HepG2 (cell line): ENCODE measurements at regions not wholly inside any gene's neighbourhood (a gene's known extent, or its start where the extent isn't known, plus 50 kb on each side); places are given as distances from the start of the nearest gene placed in this dataset.

ENCODE experiments used
- ATAC-seq: fragments of 200-7000 bp; cut with Tn5 transposase; 3 replicates; pipeline ENCODE4 v1.9.1; 2020; ENCODE audit warnings: mild to moderate bottlenecking, moderate library complexity
- BruUV-seq: library from RNA; stranded (reverse); fragments of 400-500 nt; replicated peaks from 2 replicates; lab custom pipeline; 2021; lab: Mats Ljungman, UMichigan
- CTCF ChIA-PET: fragments of 300-600 bp; formaldehyde crosslinking; extraction: SDS; loops from one replicate; lab custom pipeline; 2021; ENCODE audit warnings: low total read pairs, inconsistent platforms, low intra/inter-chr PET ratio; lab: Yijun Ruan, JAX
- POLR2A ChIA-PET: fragments of 350-600 bp; sonication (Branson Sonifier 250); formaldehyde crosslinking; loops from one replicate; lab custom pipeline; 2020; ENCODE audit warnings: antibody characterized with exemption, inconsistent platforms; lab: Yijun Ruan, JAX
- DNase-seq: peaks from one replicate; pipeline ENCODE4 v3.0.0-alpha.2; 2015; ENCODE audit warnings: low spot score
- FAIRE-seq: peaks from 3 replicates; lab custom pipeline; 2011; peaks lifted over from hg19 to GRCh38; lab: Jason Lieb, UNC
- H2AFZ ChIP-seq: one replicate; pipeline ENCODE4 v1.6.1; 2011; ENCODE audit warnings: low read length, inconsistent platforms
- H3K27ac ChIP-seq: fragments of 300-600 bp; 3 replicates; pipeline ENCODE4 v1.8.0; 2011; ENCODE audit warnings: mixed run types, mild to moderate bottlenecking, mixed read lengths, low read length, inconsistent platforms; ENCODE audit not compliant: insufficient read depth; ENCODE audit errors: extremely low read length
- H3K27me3 ChIP-seq, 2 experiments: fragments of 200-600 bp in 1 of 2; 2 replicates in 1 of 2; 3 replicates in 1 of 2; pipeline versions ENCODE4 v1.6.0 to v1.8.0; 2011; ENCODE audit warnings: low read length in 2 of 2, mild to moderate bottlenecking in 2 of 2, moderate library complexity in 2 of 2, inconsistent platforms in 1 of 2; ENCODE audit not compliant: insufficient read depth in 2 of 2, control insufficient read depth in 1 of 2
- H3K36me3 ChIP-seq, 2 experiments: fragments of 200-600 bp in 1 of 2; replicated peaks in 1 of 2; 2 replicates in 1 of 2; 3 replicates in 1 of 2; pipeline versions ENCODE4 v1.5.1 to v1.8.0; 2011; ENCODE audit warnings: low read length in 2 of 2, inconsistent platforms in 1 of 2; ENCODE audit not compliant: insufficient read depth in 2 of 2, control insufficient read depth in 1 of 2
- H3K4me1 ChIP-seq: 2 replicates; pipeline ENCODE4 v1.5.1; 2012; ENCODE audit warnings: low read length, inconsistent platforms; ENCODE audit not compliant: insufficient read depth
- H3K4me2 ChIP-seq: 2 replicates; pipeline ENCODE4 v1.6.0; 2011; ENCODE audit warnings: low read depth, low read length, inconsistent platforms
- H3K4me3 ChIP-seq, 3 experiments: fragments of 200-600 bp in 1 of 3; sonication (generic), shearing (Covaris generic) in 1 of 3; replicated peaks in 1 of 3; 2 replicates each; pipeline ENCODE4 v1.5.1; 2011 to 2016; ENCODE audit warnings: low read length in 3 of 3, inconsistent platforms in 2 of 3, low read depth in 2 of 3, mild to moderate bottlenecking in 2 of 3, control low read depth in 1 of 3, mixed read lengths in 1 of 3; ENCODE audit not compliant: insufficient read depth in 1 of 3
- H3K79me2 ChIP-seq: one replicate; pipeline ENCODE4 v1.6.1; 2011; ENCODE audit warnings: low read length, inconsistent platforms; ENCODE audit not compliant: insufficient read depth
- H3K9ac ChIP-seq: 2 replicates; pipeline ENCODE4 v1.6.0; 2011; ENCODE audit warnings: mild to moderate bottlenecking, low read depth, low read length, inconsistent platforms; ENCODE audit not compliant: insufficient read depth
- H3K9me3 ChIP-seq: 2 replicates; pipeline ENCODE4 v1.5.1; 2012; ENCODE audit warnings: mild to moderate bottlenecking, low read length
- H4K20me1 ChIP-seq: 2 replicates; pipeline ENCODE4 v1.6.0; 2011; ENCODE audit warnings: inconsistent platforms, mild to moderate bottlenecking, low read length, moderate library complexity; ENCODE audit not compliant: insufficient read depth
- FIP1L1 ChIP-seq: fragments of 200-400 bp; formaldehyde crosslinking; IDR thresholded peaks from 2 replicates; pipeline ENCODE4 v1.6.1; 2018; ENCODE audit warnings: low read depth, mild to moderate bottlenecking, low read length, moderate library complexity, borderline replicate concordance; ENCODE audit not compliant: insufficient read depth
- HMGXB4 ChIP-seq, 2 experiments: sonication (generic) in 1 of 2; formaldehyde crosslinking in 1 of 2; IDR thresholded peaks; 2 replicates each; pipeline versions ENCODE4 v1.4.0 to v1.6.1; 2018 to 2020; ENCODE audit warnings: missing genetic modification reagents in 2 of 2, borderline replicate concordance in 1 of 2, low read depth in 1 of 2, mild to moderate bottlenecking in 1 of 2, missing biosample characterization in 1 of 2
- JARID2 ChIP-seq: sonication (generic); formaldehyde crosslinking; IDR thresholded peaks from 2 replicates; pipeline ENCODE4 v1.8.1; 2023; ENCODE audit warnings: missing genetic modification reagents, inconsistent platforms; ENCODE audit not compliant: insufficient replicate concordance
- SNAI1 ChIP-seq: sonication (generic); formaldehyde crosslinking; IDR thresholded peaks from 2 replicates; pipeline ENCODE4 v1.5.0; 2020; ENCODE audit warnings: mild to moderate bottlenecking, missing genetic modification reagents, borderline replicate concordance
- ZFY ChIP-seq: sonication (generic); formaldehyde crosslinking; IDR thresholded peaks from 2 replicates; pipeline ENCODE4 v1.4.0; 2020; ENCODE audit warnings: missing genetic modification reagents
- ZNF510 ChIP-seq: sonication (generic); formaldehyde crosslinking; IDR thresholded peaks from 2 replicates; pipeline ENCODE4 v1.4.0; 2020; ENCODE audit warnings: low read depth, mild to moderate bottlenecking, missing genetic modification reagents
- ZNF564 ChIP-seq: sonication (generic); formaldehyde crosslinking; IDR thresholded peaks from 2 replicates; pipeline ENCODE4 v1.8.1; 2023; ENCODE audit warnings: mild to moderate bottlenecking, missing genetic modification reagents
- ZNF720 ChIP-seq: sonication (generic); formaldehyde crosslinking; IDR thresholded peaks from 2 replicates; pipeline ENCODE4 v1.4.0; 2020; ENCODE audit warnings: missing genetic modification reagents
- ZNF775 ChIP-seq: sonication (generic); formaldehyde crosslinking; IDR thresholded peaks from 2 replicates; pipeline ENCODE4 v1.4.0; 2020; ENCODE audit warnings: missing genetic modification reagents, mild to moderate bottlenecking, moderate library complexity, borderline replicate concordance
- ZZZ3 ChIP-seq: sonication (generic); formaldehyde crosslinking; IDR thresholded peaks from 2 replicates; pipeline ENCODE4 v1.4.0; 2020; ENCODE audit warnings: missing genetic modification reagents, mild to moderate bottlenecking, borderline replicate concordance
- WGBS: methylation state at CpG from one replicate; pipeline ENCODE4 v1.1.6; 2017; ENCODE audit warnings: low lambda C conversion rate; 5-methylcytosine and 5-hydroxymethylcytosine counted together
- in situ Hi-C: cut with HindIII; loops from 2 replicates; pipeline ENCODE4 v1.10.0; 2017; ENCODE audit warnings: low pct_unique_long_range_greater_than_20kb; ENCODE audit not compliant: extremely low pct_ligation_motif_present
- intact Hi-C: fragments of 100-400 bp; cut with micrococcal nuclease; formaldehyde crosslinking; loops from one replicate; pipeline ENCODE4 v1.10.0; 2022; ENCODE audit not compliant: unreplicated experiment
- TF ChIP-seq, protein P1 (sequence below): sonication (generic); formaldehyde crosslinking; IDR thresholded peaks from 2 replicates; pipeline ENCODE4 v1.5.1; 2020; ENCODE audit warnings: missing genetic modification reagents, mild to moderate bottlenecking, borderline replicate concordance

DNA sequence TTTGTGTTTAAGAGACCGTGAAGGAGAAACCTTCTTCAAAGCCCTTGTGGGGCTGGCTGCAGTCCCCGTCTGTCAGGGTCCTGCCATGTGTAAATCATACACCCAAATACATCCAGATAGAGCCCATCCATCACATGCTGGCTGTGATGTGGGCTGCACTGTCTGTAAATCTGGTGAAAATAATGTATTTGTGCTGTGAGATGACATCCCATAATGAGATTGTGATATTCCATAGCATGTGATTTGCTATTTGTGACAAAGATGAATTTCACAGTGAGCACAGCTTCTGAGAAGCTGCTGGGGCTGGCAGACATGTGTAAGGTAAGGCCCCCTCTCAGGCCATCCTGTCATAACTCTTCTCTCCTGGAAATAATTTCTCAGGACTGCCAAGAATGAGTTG lies 114.3 kb upstream of the MB21D2 start:
- ATAC-seq (no peak), FAIRE-seq (no peak), DNase-seq (no peak)
- no peak for TF ChIP-seq ZNF720 (CRISPR knock-in tag)
- TF ChIP-seq JARID2 (CRISPR knock-in tag), result no peak
- TF ChIP-seq FIP1L1, result no peak
- TF ChIP-seq, protein P1, sequence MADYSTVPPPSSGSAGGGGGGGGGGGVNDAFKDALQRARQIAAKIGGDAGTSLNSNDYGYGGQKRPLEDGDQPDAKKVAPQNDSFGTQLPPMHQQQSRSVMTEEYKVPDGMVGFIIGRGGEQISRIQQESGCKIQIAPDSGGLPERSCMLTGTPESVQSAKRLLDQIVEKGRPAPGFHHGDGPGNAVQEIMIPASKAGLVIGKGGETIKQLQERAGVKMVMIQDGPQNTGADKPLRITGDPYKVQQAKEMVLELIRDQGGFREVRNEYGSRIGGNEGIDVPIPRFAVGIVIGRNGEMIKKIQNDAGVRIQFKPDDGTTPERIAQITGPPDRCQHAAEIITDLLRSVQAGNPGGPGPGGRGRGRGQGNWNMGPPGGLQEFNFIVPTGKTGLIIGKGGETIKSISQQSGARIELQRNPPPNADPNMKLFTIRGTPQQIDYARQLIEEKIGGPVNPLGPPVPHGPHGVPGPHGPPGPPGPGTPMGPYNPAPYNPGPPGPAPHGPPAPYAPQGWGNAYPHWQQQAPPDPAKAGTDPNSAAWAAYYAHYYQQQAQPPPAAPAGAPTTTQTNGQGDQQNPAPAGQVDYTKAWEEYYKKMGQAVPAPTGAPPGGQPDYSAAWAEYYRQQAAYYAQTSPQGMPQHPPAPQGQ (CRISPR knock-in tag), result no peak
- TF ChIP-seq SNAI1 (CRISPR knock-in tag), result no peak
- no peak for TF ChIP-seq ZFY
- no peak for TF ChIP-seq HMGXB4 (CRISPR knock-in tag; IDR thresholded peaks at IDR 0.05; ENCODE audit: borderline replicate concordance in 1 of 2, low read depth in 1 of 2)
- TF ChIP-seq ZNF510 (CRISPR knock-in tag), result no peak
- TF ChIP-seq ZNF564 (CRISPR knock-in tag), result no peak
- no peak for TF ChIP-seq ZZZ3
- no peak for TF ChIP-seq ZNF775
- Histone ChIP-seq H3K27ac (no peak overlapping the region), H4K20me1 (no peaks in the 10 kb centered on the region), H3K4me1 (no peaks in the 10 kb centered on the region), H3K79me2 (no peaks in the 10 kb centered on the region), H3K9me3 (no peaks in the 10 kb centered on the region), H3K9ac (no peak overlapping the region), H3K4me3 (no peak overlapping the region), H3K27me3 (peaks cover 0 to 3% of the 10 kb centered on the region in 2 experiments; a peak in 1 of 5 replicates), H3K4me2 (no peak overlapping the region), H2AFZ (no peak overlapping the region), H3K36me3 (no peaks in the 10 kb centered on the region)
- CTCF ChIA-PET, result no interaction called here
- intact Hi-C loops, result no loop called here
- POLR2A ChIA-PET, result no interaction called here
- in situ Hi-C loops, result loop anchor here (25.0 kb wide), 2 partner anchors 530 to 570 kb away; partner anchors contain the start of gene ATP13A4
- 0% methylated on average over 1 of the region's 2 CpGs for WGBS
- no TSS peak for BruUV-seq
